ENCODE measurements at regions not wholly inside any gene's neighbourhood (a gene's known extent, or its start where the extent isn't known, plus 50 kb on each side); places are given as distances from the start of the nearest gene placed in this dataset.

DNA sequence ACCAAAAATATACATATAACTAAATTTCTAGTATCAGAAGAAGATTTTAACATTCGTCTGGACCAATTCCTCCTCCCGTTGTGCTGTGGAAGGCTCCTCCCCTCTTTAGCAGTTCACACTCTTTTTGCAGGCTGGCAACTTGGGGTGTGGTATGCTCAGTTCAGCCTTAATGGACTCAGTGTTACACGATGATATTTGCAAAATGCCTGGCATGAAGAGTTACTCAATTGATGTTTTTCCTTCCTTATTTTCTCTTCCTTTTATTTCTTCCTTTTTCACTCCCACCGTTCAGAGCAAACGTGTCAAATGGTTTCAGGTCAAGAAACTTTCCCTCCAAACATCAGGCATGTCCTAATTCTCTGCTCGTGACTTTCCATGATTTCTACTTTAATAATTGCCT, 248.3 kb downstream of the PHF14 start:
- no peak for TF ChIP-seq CTCF (conservative IDR thresholded peaks at IDR 0.05; ENCODE audit: low read depth)
- ChIA-PET POLR2A (ENCODE audit: low non-redundant PET) (no interaction called here), CTCF (no interaction called here)
- H3K27ac ChIP-seq = no peak overlapping the region
- DNase-seq (ENCODE audit: low spot score) = no peak

DNA sequence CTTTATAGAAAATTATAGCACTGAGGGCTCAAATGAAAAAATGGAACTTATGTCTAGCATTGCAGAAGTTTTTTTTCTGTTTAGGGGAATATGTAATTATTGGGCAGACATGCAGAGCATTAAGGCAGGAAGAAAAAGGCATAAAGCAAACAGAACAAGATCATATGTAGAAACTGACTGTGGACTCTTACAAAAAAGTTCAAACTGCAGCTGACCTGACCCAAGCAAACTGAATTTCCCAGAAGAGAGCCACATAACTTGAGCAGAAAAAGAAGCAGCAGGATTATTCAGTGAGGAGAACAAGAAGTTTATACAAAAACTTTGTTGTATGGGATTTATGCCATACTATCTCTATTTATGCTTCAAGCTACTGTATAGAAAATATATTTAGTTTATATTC, 250.9 kb downstream of the PHF14 start:
- no peak overlapping the region for H3K27ac ChIP-seq
- ChIA-PET CTCF (no interaction called here), POLR2A (ENCODE audit: low non-redundant PET) (no interaction called here)
- DNase-seq (ENCODE audit: low spot score) = no peak
- TF ChIP-seq CTCF (conservative IDR thresholded peaks at IDR 0.05; ENCODE audit: low read depth) = no peak

GRCh38 chr7:11228515-11228914, 254.8 kb downstream of the PHF14 start:
- ChIA-PET POLR2A (ENCODE audit: low non-redundant PET) (no interaction called here), CTCF (interaction anchor here (0.7 to 2.0 kb wide), 2 partner anchors 12 to 17 kb away, joined by 3 to 5 read pairs; no protein-coding TSS in a partner anchor)
- no peak for TF ChIP-seq CTCF (conservative IDR thresholded peaks at IDR 0.05; ENCODE audit: low read depth)
- no peak overlapping the region for H3K27ac ChIP-seq
- no peak for DNase-seq (ENCODE audit: low spot score)

DNA sequence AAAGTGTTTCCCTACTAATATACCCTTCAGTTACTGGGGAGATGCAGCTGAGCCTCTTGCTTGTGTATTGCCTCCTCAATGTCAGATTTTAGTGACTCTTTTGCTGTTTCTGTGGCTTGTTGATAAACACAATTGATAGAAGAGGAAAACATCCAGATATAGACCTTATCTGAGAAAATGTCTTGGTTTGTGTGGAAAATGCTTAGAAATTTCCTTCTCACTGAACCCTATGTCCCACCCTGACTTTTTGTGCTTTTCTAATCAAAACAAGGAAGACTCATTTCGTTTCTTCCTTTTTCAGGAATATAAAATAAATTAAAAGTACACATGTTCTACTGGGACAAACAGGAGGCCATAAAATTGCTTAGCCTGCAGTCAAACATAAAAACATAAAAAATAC, 257.5 kb downstream of the PHF14 start:
- ChIA-PET CTCF (no interaction called here), POLR2A (ENCODE audit: low non-redundant PET) (no interaction called here)
- no peak for DNase-seq (ENCODE audit: low spot score)
- H3K27ac ChIP-seq = no peak overlapping the region
- TF ChIP-seq CTCF (conservative IDR thresholded peaks at IDR 0.05; ENCODE audit: low read depth) = no peak

DNA sequence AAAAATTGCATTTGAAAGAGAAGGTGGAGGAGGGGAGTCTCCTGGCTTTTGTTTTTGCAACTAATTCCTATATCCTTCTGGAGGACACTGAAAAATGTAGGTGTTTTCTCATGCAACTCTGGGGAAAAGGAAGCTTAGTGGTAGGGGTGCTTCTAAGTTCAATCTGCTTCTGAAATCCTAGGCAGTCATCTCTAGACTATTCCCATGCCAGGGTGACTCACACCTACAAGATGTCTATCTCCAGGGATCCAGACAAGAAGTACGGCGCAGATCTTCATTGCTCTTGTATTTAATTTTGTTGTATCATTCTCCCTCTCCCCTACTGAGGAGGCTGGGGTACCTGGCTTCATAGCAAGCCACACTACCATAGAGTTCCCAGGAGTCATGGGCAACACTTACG, 258.8 kb downstream of the PHF14 start:
- ChIA-PET CTCF (no interaction called here), POLR2A (ENCODE audit: low non-redundant PET) (no interaction called here)
- H3K27ac ChIP-seq = no peak overlapping the region
- no peak for TF ChIP-seq CTCF (conservative IDR thresholded peaks at IDR 0.05; ENCODE audit: low read depth)
- DNase-seq (ENCODE audit: low spot score) = no peak

DNA sequence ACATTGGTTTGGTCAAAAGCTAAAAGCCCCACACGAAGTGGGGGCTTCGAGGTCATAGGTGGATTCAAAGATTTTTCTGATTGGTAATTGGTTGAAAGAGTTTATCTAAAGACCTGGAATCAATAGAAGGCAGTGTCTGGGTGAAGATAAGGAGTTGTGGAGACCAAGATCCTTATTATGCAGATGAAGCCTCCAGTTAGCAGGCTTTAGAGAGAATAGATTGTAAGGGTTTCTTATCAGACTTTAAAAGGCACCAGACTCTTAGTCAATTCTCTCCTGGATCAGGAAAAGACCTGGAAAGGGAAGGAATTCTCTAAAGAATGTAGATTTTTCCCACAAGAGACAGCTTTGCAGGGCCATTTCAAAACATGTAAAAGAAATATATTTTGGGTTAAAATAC, 260.2 kb downstream of the PHF14 start:
- CTCF ChIA-PET = no interaction called here
- no peak for DNase-seq (ENCODE audit: low spot score)
- POLR2A ChIA-PET (ENCODE audit: low non-redundant PET) = no interaction called here
- no peak overlapping the region for H3K27ac ChIP-seq
- TF ChIP-seq CTCF (conservative IDR thresholded peaks at IDR 0.05; ENCODE audit: low read depth) = no peak

- no peak overlapping the region for H3K27ac ChIP-seq
- TF ChIP-seq CTCF (conservative IDR thresholded peaks at IDR 0.05; ENCODE audit: low read depth) = no peak
- POLR2A ChIA-PET (ENCODE audit: low non-redundant PET) = no interaction called here
- DNase-seq (ENCODE audit: low spot score) = no peak
- CTCF ChIA-PET = no interaction called here
Measured at GRCh38 chr7:11235491-11235890, 261.8 kb downstream of the PHF14 start.
